Activated CD8-positive, alpha-beta memory T cell treated with anti-CD3 and anti-CD28 coated beads, Interleukin-2, amount 50 U/mL, for 48 hours (primary cell): ENCODE measurements at regions not wholly inside any gene's neighbourhood (a gene's known extent, or its start where the extent isn't known, plus 50 kb on each side); places are given as distances from the start of the nearest gene placed in this dataset.
"Not testable (repeated sequence)": the region's sequence is repeated elsewhere in the genome, so short reads cannot be mapped to it uniquely, and the experiment has no call there.

Source experiments
- DNase-seq: peaks from one replicate; pipeline ENCODE4 v3.0.0-alpha.2; 2020

GRCh38 chr2:18065249-18065648 is 186.8 kb downstream of the KCNS3 start:
- DNase-seq: no peak

GRCh38 chr2:18063826-18064470 is 185.5 kb downstream of the KCNS3 start:
- DNase-seq: no peak

- DNase-seq: no peak
Observed at GRCh38 chr2:18062892-18063291, 184.4 kb downstream of the KCNS3 start.

GRCh38 chr2:18061717-18062116 is 183.2 kb downstream of the KCNS3 start:
- no peak for DNase-seq

GRCh38 chr2:18057657-18058056 is 179.2 kb downstream of the KCNS3 start:
- DNase-seq: no peak

- no peak for DNase-seq
Observed at GRCh38 chr2:18055290-18055689, 176.8 kb downstream of the KCNS3 start.

GRCh38 chr2:18050001-18050400 is 171.5 kb downstream of the KCNS3 start:
- no peak for DNase-seq

- no peak for DNase-seq
Observed at GRCh38 chr2:18049325-18049724, 170.9 kb downstream of the KCNS3 start.

GRCh38 chr2:18047896-18048657 is 169.6 kb downstream of the KCNS3 start:
- DNase-seq: no peak

GRCh38 chr2:18047213-18047611 is 168.7 kb downstream of the KCNS3 start:
- no peak for DNase-seq

- no peak for DNase-seq
Observed at GRCh38 chr2:18046558-18047212, 168.2 kb downstream of the KCNS3 start.

GRCh38 chr2:18046017-18046416 is 167.6 kb downstream of the KCNS3 start:
- no peak for DNase-seq

- DNase-seq: no peak
Observed at GRCh38 chr2:18045230-18045629, 166.8 kb downstream of the KCNS3 start.

GRCh38 chr2:18017381-18017780 is 138.9 kb downstream of the KCNS3 start:
- not testable (repeated sequence) for DNase-seq

GRCh38 chr2:18009891-18010290 is 131.4 kb downstream of the KCNS3 start:
- no peak for DNase-seq

- no peak for DNase-seq
Observed at GRCh38 chr2:18005411-18005810, 126.9 kb downstream of the KCNS3 start.

GRCh38 chr2:18001671-18002070 is 123.2 kb downstream of the KCNS3 start:
- DNase-seq: no peak

- DNase-seq: no peak
Observed at GRCh38 chr2:17996978-17997377, 118.5 kb downstream of the KCNS3 start.

GRCh38 chr2:17995593-17995992 is 117.1 kb downstream of the KCNS3 start:
- DNase-seq: no peak
